ENCODE measurements at regions not wholly inside any gene's neighbourhood (a gene's known extent, or its start where the extent isn't known, plus 50 kb on each side); places are given as distances from the start of the nearest gene placed in this dataset.

DNA sequence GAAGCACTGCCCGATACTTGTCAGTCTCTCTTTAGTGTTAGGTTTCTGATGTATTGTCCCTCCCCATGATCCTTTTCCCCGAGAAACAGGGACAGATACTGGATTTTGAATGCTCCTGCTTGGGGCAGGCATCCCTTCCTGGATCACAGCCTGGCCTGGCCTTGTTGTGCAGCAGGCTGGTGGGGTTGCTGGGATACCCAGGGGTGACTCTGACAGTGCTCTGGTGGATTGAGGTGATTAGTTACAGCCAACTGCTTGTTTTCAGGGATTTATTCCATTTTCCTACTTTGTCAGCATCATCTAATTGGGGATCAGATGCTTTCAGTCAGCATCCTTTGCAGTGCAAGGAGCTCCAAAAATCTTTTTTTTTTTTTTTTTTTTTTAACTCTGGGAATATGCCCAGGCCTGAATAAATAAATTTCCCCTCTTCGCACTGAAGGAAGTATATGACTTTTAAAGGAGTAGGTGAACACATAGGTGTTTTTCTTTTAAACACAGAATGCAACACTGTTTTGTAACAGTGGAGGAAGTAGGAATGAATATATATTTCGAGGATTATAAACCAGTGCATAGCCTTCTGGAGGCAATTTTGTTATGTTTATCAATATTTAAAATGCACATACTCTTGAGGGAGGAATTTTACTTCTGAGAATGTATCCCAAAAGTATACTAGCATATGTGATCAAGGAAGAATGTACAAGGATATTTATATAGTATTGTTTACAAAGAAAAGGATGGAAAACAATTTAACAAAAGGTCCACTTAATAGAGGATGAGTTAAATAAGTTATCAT is 127.3 kb upstream of the ELL2 start:
- DNase-seq: peak; percentile 54

GRCh38 chr5:96087939-96088338 is 126.3 kb upstream of the ELL2 start:
- peak; percentile 92 for DNase-seq

DNA sequence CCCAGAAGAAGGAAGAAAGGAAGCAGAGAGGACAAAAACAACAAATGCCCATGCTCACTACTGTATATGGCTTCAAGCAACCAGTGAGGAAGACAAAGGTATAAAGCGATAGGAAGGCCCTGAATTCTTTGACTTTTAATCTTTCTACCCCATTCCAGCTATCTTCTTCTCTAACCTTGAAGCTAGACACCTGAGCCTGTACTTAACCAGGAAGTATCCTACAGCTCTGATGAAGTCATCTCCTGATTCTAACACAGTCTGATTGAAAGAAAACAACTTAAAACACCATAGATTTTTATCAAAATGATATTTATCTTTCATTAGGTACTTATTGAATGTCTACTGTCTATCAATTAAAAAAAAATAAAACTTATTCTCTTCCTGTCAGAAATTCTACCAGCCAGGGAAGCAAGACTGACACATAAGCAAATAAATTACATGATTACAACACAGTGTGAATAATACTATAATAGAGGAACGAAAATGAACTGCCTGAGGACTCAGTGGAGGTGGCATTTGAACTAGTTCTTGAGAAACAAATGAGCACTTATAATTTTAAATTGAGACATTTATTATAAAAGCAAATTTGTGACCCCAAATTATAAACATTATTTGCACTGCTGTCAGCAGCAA is 123.3 kb upstream of the ELL2 start:
- DNase-seq: peak; percentile 74

GRCh38 chr5:96083361-96083881 is 121.8 kb upstream of the ELL2 start:
- peak; percentile 90 for DNase-seq

DNA sequence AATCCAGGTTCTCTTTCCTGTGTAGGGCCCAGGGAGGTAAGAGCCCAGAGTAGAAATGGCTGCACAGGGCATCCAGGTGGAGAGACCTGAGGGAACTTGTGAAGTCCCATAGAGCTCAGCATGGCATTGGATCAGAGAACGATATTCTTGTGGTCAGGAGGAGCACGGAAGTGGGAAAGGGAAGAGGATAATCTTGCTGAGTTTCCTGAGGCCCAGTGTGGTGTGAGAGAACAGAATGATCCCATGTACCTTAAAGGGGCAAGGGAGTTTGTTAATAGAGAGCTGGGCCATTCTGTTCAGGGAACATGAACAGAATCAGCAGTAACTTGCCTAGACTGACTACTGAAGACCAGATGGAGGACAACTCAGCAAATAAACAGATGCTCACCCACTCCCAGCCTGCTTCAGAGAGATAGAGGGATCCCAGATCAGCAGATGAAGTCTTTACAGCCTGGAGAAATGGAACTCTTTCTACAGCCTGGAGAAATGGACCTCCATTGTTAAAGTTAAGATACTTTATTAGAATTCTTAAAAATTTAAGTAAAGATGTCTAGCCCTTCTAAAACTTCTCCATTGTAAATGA is 119.7 kb upstream of the ELL2 start:
- DNase-seq: peak; percentile 29

GRCh38 chr5:96080557-96080956 is 118.9 kb upstream of the ELL2 start:
- DNase-seq: no peak

GRCh38 chr5:96079962-96080361 is 118.3 kb upstream of the ELL2 start:
- DNase-seq: no peak

DNA sequence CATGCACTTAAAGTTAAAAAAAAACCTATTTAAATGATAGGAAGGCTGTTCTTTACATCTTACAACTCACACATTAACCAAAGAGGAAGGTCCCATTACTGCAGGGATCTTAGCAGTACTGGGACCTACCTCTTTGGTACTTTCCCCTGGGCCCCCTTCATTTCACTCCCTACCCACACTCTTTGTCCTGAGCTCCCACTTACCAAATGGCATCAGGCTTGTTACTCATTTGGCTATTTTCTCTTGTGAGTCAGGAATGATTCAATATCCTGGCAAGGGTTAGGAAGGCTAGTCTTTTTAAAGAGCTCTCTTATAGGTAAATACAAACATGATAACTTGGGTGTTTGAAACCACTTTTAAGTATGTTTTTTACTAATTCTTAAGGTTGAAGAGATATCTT is 117.4 kb upstream of the ELL2 start:
- DNase-seq: peak; percentile 23

DNA sequence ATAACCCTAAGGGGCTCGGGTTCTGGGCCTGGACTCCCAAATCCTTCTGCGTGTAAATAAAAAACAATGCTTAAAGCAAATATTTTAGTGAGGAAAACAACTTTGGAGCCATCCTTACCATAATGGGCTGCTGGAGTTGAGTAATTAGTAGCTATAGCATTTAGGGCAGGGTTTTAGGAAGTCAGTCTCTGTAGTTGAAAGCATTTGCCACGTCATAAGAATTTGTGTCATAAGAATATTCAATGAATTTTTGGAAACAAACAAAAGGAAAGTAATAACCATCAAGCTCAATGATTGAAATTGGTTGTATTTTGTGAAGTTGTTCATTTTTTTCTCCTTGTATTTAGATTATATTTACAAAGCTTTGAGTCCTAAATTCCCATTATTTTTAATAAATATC is 114.8 kb upstream of the ELL2 start:
- no peak for DNase-seq

DNA sequence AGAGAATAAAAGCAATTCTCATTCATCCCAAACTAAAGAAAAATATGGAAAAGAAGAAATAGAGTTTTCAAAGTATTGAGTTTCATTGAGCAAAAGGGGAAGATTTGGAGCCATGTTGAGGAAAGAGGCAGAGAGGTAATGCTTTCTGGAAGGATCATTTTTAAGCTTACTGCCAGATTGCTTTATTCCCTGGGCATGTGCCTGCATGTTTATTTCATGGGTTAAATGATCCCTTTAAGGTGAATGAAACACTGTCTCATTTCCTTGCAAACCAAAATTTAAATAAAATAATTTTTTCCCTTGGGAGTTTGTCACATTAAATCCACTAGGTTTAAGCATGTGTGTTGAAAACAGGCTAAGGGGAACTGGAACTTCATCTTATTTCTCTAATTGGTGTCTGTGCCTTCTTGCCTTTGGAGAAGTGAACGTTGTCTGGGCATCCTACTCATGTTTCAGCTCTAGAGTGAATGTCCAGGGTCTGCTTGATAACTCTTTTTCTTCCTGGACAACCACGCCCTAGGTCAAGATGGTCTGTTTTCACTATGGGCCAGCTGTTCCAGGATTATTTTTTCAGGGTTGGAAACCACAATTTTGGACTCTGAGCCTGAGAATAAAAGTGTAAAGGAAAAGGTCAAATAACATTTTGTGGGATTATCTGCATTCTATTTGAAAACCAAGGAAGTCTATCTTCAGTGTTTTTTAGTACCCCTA is 114.1 kb upstream of the ELL2 start:
- peak; percentile 65 for DNase-seq

- no peak for DNase-seq
These were observed 113.2 kb upstream of the ELL2 start for GRCh38 chr5:96074870-96075269.

DNA sequence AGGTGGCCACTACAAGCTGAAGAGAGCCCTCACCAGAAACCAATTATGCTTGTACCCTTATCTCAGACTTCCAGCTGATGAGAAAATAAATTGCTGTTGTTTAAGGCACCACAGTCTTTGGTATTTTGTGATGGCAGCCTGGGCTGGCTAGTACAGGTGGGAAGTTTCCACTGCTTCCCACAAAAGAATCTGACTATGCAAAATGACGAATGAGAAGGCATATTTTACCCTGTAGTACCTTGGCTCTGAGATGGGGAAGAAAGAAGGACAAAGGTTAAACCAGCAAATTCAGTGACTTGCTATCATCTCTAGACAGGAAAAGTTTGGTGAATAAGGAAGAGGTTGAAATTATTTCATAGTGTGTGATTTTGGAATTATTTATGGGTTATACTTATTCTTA is 112.8 kb upstream of the ELL2 start:
- DNase-seq: no peak

DNA sequence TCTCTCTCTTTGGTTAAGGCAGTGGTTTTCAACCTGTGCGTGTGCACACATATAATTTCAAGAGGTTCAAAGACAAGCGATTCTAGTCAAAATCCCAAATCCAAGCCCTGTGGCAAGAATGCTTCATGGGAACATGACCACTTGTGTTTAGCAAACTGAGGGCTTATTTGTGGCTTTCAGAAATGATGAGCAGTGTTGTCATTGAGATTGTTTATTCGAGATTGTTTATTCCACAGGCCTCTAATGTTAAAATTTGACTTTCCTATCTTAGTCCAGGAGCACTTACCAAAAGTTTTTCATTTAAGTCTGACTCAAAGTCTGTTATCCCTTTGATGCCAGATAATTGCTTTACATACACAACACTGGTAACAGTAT is 111.1 kb upstream of the ELL2 start:
- no peak for DNase-seq

DNA sequence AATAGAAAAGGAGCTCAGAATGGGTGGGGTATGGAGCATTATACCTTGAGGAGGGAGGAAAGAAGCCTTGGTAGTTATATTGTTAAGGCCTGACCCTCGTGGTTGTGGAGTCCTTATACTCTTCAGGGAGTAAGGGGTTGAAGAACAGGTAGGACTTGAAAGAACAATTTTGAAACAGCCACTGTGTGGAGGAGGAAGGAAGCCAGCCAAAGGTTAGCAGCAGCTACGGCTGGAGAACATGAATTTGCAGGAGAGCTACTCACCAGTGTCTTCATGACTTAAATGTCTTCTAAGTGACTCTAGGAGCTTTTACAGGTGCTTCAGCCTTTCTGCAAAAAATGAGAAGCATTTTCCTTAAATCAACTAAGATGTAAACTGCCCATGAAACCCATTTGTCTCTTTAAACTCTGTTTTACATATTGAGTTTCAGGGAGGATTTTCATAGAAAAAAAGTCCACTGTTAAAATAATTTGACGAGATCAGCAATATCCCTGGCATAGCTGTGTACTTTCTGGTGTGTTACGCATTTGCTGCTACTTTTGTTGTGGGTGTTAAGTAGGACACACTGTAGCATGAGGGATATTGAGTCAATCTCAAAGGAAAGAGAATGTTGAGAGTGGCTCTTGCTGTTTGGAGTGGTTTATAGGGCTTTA is 110.6 kb upstream of the ELL2 start:
- DNase-seq: no peak

DNA sequence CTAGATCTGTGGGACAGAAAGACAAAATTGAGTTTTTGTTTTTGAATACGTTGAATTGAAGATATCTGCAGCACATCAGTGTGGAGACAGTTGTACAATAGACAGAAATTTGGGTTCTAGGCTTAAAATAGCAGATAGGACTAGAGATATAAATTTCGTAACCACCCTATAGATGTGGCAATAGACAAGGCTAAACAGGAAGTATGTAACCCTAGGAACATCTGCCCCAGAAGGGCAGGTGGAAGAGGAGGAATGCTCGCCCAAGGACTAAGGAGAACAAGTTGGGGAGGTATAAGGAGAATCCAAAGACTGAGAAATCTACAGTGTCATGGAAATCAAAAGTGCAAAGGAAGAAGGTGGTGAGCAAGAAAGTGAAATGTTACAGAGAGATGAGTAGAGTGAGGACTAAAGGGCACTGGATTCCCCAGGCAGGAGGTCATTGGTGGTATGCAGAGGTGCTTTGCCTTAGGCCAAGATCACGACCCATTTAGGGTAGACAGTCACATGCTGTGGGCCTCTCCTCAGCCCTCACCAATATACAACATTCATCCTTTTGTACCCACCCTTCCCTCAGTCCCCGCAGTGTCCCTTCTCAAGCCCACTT is 109.1 kb upstream of the ELL2 start:
- DNase-seq: no peak

- peak; percentile 61 for DNase-seq
These were observed 106.4 kb upstream of the ELL2 start for GRCh38 chr5:96067894-96068614.

GRCh38 chr5:96067251-96067650 is 105.6 kb upstream of the ELL2 start:
- no peak for DNase-seq

- peak; percentile 37 for DNase-seq
These were observed 104.7 kb upstream of the ELL2 start for GRCh38 chr5:96066386-96066719.

DNA sequence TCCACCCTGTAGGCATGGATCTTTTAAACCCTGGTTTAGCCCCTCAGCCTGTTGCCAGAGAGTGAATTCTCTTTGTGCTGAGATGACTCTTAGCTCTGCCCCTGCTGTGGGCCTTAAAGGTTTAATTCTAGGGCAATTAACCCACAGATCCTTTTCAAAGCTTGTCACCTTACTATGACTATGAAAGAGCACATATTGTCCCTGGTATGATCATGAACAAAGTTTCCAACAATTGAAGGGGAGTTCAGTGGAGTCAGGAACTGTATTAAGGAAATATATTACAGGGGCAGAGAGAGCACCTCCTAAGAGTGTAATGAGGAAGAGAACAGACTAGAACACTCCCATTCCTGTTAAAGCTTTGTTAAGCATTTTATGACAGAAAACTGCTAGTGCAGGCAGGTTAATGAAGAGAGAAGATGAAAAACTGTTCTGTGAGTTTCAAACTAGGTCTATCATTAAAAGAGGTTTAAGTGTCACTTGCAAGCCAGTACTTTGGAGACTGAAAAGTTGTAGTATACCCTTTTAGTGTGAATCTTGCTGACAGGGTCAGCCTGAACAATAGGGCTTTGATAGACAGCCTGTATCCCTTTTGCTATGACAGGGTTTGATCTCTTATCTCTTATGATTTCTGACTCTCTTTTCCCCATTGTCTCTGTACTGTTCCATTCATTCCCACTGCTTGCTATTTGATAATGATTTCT is 104.2 kb upstream of the ELL2 start:
- peak; percentile 97 for DNase-seq

GRCh38 chr5:96064877-96065276 is 103.2 kb upstream of the ELL2 start:
- peak; percentile 47 for DNase-seq

DNA sequence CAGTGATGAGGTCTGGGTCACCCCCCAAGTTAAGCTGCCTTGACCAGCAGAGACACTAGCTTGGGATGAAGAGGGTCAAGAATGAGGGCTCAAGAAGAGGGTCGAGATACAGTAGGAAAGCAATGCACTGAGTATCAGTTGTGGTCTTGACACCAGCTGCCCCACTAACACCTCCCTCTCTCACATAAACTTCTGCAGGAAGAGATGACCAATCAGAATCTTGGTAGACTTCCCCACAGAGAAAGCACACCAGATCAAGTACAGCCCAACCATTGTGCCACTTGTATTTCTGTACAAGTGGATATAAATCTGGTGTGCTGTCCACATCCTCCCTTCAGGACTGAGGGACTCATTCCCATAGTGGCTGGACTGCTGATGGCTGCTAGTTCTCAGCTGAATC is 101.2 kb upstream of the ELL2 start:
- DNase-seq: no peak
